T-helper 1 cell (primary cell): ENCODE measurements at regions not wholly inside any gene's neighbourhood (a gene's known extent, or its start where the extent isn't known, plus 50 kb on each side); places are given as distances from the start of the nearest gene placed in this dataset.

Experiments
- DNase-seq, 5 donors: peaks; one replicate each; pipeline ENCODE4 v3.0.0-alpha.2; 2012 to 2020

- DNase-seq = no peak
Measured at GRCh38 chr17:72394531-72394930, 273.7 kb downstream of the SOX9 start.

- DNase-seq = no peak
Measured at GRCh38 chr17:72396121-72396520, 275.3 kb downstream of the SOX9 start.

GRCh38 chr17:72397223-72397667 lies 276.4 kb downstream of the SOX9 start:
- DNase-seq = no peak

- DNase-seq = no peak
Measured at GRCh38 chr17:72397687-72398086, 276.9 kb downstream of the SOX9 start.

GRCh38 chr17:72399023-72399607 lies 278.3 kb downstream of the SOX9 start:
- no peak for DNase-seq

GRCh38 chr17:72399608-72400487 lies 279.0 kb downstream of the SOX9 start:
- no peak for DNase-seq

- DNase-seq = no peak
Measured at GRCh38 chr17:72400488-72400827, 279.6 kb downstream of the SOX9 start.

- DNase-seq = no peak
Measured at GRCh38 chr17:72400863-72401262, 280.0 kb downstream of the SOX9 start.

- no peak for DNase-seq
Measured at GRCh38 chr17:72401883-72402726, 281.3 kb downstream of the SOX9 start.

GRCh38 chr17:72402727-72403210 lies 281.9 kb downstream of the SOX9 start:
- DNase-seq = no peak

- no peak for DNase-seq
Measured at GRCh38 chr17:72403713-72404209, 282.9 kb downstream of the SOX9 start.

- no peak for DNase-seq
Measured at GRCh38 chr17:72404872-72405271, 284.1 kb downstream of the SOX9 start.

GRCh38 chr17:72405662-72406230 lies 284.9 kb downstream of the SOX9 start:
- DNase-seq = no peak

GRCh38 chr17:72406498-72406897 lies 285.7 kb downstream of the SOX9 start:
- no peak for DNase-seq

- DNase-seq = no peak
Measured at GRCh38 chr17:72407336-72407909, 286.6 kb downstream of the SOX9 start.

- DNase-seq = no peak
Measured at GRCh38 chr17:72407931-72408330, 287.1 kb downstream of the SOX9 start.

- no peak for DNase-seq
Measured at GRCh38 chr17:72408641-72409040, 287.8 kb downstream of the SOX9 start.

- no peak for DNase-seq
Measured at GRCh38 chr17:72409405-72410002, 288.7 kb downstream of the SOX9 start.

GRCh38 chr17:72411124-72411563 lies 290.3 kb downstream of the SOX9 start:
- DNase-seq = no peak

- DNase-seq = no peak
Measured at GRCh38 chr17:72412650-72413076, 291.8 kb downstream of the SOX9 start.
